ENCODE measurements at regions not wholly inside any gene's neighbourhood (a gene's known extent, or its start where the extent isn't known, plus 50 kb on each side); places are given as distances from the start of the nearest gene placed in this dataset.
A peak's percentile ranks its signal among the peaks of the same experiment; 100 is the strongest.

GRCh38 chr4:87732033-87732765 lies 67.2 kb upstream of the IBSP start:
- Mint-ChIP-seq H3K9me3 (peaks cover under 1% of the 10 kb centered on the region), H3K27me3 (ENCODE audit: low read depth) (no peaks in the 10 kb centered on the region), H3K4me1 (no peaks in the 10 kb centered on the region), H3K4me3 (no peak overlapping the region), H3K36me3 (no peaks in the 10 kb centered on the region), H3K27ac (no peak overlapping the region)
- no peak for DNase-seq (ENCODE audit: low spot score in 2 of 2, unreplicated experiment in 2 of 2)
- no peak for TF ChIP-seq CTCF (IDR thresholded peaks at IDR 0.05; ENCODE audit: unreplicated experiment)

- no peaks in the 10 kb centered on the region for H3K36me3 Mint-ChIP-seq
- no peak for DNase-seq (ENCODE audit: low spot score in 2 of 2, unreplicated experiment in 2 of 2)
- H3K4me3 Mint-ChIP-seq = no peak overlapping the region
- H3K27ac Mint-ChIP-seq = no peak overlapping the region
- H3K4me1 Mint-ChIP-seq = peaks cover 3% of the 10 kb centered on the region
- no peaks in the 10 kb centered on the region for H3K27me3 Mint-ChIP-seq (ENCODE audit: low read depth)
- no peak for TF ChIP-seq CTCF (IDR thresholded peaks at IDR 0.05; ENCODE audit: unreplicated experiment)
- no peaks in the 10 kb centered on the region for H3K9me3 Mint-ChIP-seq
Measured at GRCh38 chr4:87734084-87734483, 65.3 kb upstream of the IBSP start.

- TF ChIP-seq CTCF (IDR thresholded peaks at IDR 0.05; ENCODE audit: unreplicated experiment) = no peak
- no peaks in the 10 kb centered on the region for H3K9me3 Mint-ChIP-seq
- H3K27me3 Mint-ChIP-seq (ENCODE audit: low read depth) = no peaks in the 10 kb centered on the region
- DNase-seq (ENCODE audit: low spot score in 2 of 2, unreplicated experiment in 2 of 2) = no peak
- H3K36me3 Mint-ChIP-seq = no peaks in the 10 kb centered on the region
- H3K27ac Mint-ChIP-seq = no peak overlapping the region
- H3K4me1 Mint-ChIP-seq = peaks cover 3% of the 10 kb centered on the region
- no peak overlapping the region for H3K4me3 Mint-ChIP-seq
Measured at GRCh38 chr4:87734936-87735335, 64.4 kb upstream of the IBSP start.

DNA sequence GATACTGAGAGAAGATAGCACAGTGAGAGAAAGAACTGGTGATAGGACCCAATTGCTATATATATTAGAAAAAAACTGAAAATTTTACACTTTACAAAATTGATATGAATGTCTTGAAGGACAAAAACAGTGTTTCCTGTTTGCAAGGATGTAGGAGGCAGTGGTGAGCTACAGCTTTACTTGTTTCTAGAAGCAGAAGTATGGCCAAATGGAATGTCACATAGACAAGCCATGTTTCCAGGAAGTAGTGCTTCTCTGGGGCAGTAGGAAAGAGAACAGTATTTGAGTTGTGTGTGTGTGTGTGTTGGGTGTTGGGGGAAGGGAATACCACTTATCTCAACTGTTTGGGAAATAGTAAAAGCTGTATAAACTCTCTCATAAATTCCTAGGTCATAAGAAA lies 60.9 kb upstream of the IBSP start:
- H3K4me1 Mint-ChIP-seq = peaks cover 3% of the 10 kb centered on the region
- H3K36me3 Mint-ChIP-seq = no peaks in the 10 kb centered on the region
- H3K9me3 Mint-ChIP-seq = peaks cover 10% of the 10 kb centered on the region
- no peaks in the 10 kb centered on the region for H3K27me3 Mint-ChIP-seq (ENCODE audit: low read depth)
- DNase-seq (ENCODE audit: low spot score in 2 of 2, unreplicated experiment in 2 of 2) = no peak
- peak overlapping the region; percentile 26 for H3K27ac Mint-ChIP-seq
- no peak for TF ChIP-seq CTCF (IDR thresholded peaks at IDR 0.05; ENCODE audit: unreplicated experiment)
- no peak overlapping the region for H3K4me3 Mint-ChIP-seq

- H3K9me3 Mint-ChIP-seq = peaks cover 10% of the 10 kb centered on the region
- no peak overlapping the region for H3K4me3 Mint-ChIP-seq
- no peaks in the 10 kb centered on the region for H3K27me3 Mint-ChIP-seq (ENCODE audit: low read depth)
- H3K36me3 Mint-ChIP-seq = no peaks in the 10 kb centered on the region
- TF ChIP-seq CTCF (IDR thresholded peaks at IDR 0.05; ENCODE audit: unreplicated experiment) = no peak
- peaks cover 3% of the 10 kb centered on the region for H3K4me1 Mint-ChIP-seq
- no peak overlapping the region for H3K27ac Mint-ChIP-seq
- DNase-seq (ENCODE audit: low spot score in 2 of 2, unreplicated experiment in 2 of 2) = no peak
Measured at GRCh38 chr4:87739494-87739893, 59.9 kb upstream of the IBSP start.
